GM12865 (cell line): ENCODE measurements at regions not wholly inside any gene's neighbourhood (a gene's known extent, or its start where the extent isn't known, plus 50 kb on each side); places are given as distances from the start of the nearest gene placed in this dataset.

Experiments
- DNase-seq: peaks from one replicate; pipeline ENCODE4 v3.0.0; 2010; ENCODE audit warnings: low read depth
- H3K4me3 ChIP-seq: 2 replicates; pipeline ENCODE4 v1.5.1; 2011; ENCODE audit warnings: mild to moderate bottlenecking, low read depth, low read length, control low read depth
- CTCF ChIP-seq: IDR thresholded peaks from 2 replicates; pipeline ENCODE4 v1.5.1; 2011; ENCODE audit warnings: low read length, control low read depth, low read depth, inconsistent platforms; ENCODE audit not compliant: insufficient read depth; ENCODE audit errors: missing control alignments

DNA sequence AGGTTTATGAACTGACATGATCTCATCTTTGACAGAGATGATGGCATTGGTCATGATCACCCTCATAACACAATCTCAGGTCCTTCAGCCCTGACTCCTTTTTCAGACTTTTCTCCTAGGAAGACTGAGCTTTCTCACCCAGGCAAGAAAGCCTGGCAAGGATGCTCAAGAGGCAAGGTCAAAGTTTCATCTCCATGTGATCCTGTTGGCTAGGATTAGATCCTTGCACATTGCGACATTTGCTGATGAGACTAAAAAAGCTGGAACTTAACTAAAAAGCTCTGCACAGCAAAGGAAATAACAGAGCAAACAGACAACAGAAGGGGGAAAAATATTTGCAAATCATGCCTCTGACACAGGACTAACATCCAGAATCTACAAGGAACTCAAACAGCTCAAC lies 444.1 kb upstream of the PSMD7 start:
- no peak for TF ChIP-seq CTCF

DNA sequence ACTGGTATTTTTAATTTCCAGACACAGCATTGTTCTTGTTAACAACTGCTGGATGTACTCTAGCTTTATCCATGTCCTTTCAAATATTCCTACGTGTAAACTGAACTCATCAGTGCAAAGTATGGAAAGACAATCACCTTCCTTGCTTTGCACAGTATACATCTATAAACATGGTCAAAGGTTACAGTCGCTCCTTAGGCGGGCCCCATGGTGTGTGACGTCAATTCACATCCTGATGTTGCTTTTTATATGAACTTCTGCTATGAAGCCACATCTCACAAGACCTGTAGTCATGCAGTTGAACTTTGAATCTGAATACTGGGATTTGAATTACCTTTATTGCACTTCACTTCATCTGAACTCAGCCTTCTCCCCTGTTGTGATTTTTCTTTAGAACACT lies 447.6 kb upstream of the PSMD7 start:
- H3K4me3 ChIP-seq, result no peak overlapping the region
- TF ChIP-seq CTCF, result no peak
- DNase-seq, result no peak

More for the DNA sequence above, 444.1 kb upstream of the PSMD7 start:
- DNase-seq, result no peak
- H3K4me3 ChIP-seq, result no peak overlapping the region

DNA sequence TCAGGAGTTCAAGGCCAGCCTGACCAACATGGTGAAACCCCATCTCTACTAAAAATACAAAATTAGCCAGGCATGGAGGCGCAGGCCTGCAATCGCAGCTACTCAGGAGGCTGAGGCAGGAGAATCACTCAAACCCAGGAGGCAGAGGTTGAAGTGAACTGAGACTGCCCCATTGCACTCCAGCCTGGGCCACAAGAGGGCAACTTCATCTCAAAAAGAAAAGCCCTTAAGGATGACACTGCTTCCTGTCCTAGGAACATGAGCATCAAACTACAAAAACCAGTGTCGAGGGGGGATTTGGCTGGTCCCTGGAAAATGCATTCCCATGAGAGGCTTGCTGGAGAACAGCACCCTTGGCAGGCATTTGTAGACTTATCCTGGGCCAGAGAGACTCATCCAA lies 449.5 kb upstream of the PSMD7 start:
- no peak for TF ChIP-seq CTCF
- no peak overlapping the region for H3K4me3 ChIP-seq
- DNase-seq, result no peak

- no peak overlapping the region for H3K4me3 ChIP-seq
- TF ChIP-seq CTCF, result no peak
- DNase-seq, result no peak
Observed at GRCh38 chr16:73846356-73846755, 450.3 kb upstream of the PSMD7 start.

GRCh38 chr16:73846007-73846330 lies 450.6 kb upstream of the PSMD7 start:
- H3K4me3 ChIP-seq, result no peak overlapping the region
- DNase-seq, result no peak

DNA sequence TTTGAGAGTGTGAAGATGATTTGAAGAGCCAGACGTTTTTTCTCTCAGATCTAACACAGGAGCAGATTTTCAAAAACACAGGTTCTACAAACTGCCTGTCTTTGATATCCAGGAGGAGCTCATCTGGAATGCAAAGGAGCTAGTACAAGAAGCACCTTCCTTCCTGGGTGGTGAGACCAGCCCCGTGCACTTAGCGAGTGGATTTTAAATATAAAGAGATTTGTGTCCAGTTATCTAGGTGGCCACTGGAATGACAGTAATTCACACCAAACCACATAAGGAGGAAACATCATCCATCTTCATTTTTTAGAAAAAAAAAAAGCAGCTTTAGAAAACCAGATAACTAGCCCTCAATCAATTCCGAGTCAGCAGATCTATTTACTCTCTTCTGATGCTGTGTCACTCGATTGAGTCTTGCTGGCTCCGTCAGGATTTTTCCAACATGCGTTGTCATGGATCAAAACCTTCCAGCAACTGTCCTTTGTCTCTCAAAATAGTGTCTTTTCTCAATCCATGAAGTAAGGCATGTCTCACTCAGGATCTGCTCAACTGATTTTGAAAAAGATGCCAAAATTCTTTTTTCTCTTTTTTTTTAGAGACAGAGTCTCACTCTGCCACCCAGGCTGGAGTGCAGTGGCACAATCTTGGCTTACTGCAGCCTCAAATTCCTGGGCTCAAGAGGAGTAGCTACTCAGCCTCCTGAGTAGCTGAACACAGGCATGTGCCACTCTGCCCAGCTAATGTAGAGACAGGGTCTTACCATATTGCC lies 451.2 kb upstream of the PSMD7 start:
- H3K4me3 ChIP-seq, result no peak overlapping the region
- DNase-seq, result no peak
- TF ChIP-seq CTCF, result no peak

More at GRCh38 chr16:73846007-73846330, 450.6 kb upstream of the PSMD7 start:
- TF ChIP-seq CTCF, result no peak

DNA sequence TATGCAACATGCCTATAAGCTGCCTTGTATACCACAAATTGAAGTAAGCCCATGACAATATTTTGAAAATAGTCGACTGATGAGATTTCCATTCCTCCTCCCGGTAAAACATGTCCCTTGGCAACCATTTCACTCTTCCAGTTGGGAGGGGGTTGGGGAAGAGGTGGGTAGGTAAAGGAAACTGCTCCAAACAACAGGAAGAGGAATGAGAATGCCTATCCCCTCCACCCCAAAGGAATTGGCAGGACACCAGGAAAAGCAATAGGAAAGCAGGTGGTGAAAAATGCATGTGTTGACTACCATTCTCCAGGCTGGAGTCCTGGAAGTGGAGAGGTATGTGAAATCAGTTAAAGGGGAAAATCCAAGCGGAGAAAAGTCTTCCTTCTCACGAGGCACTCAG lies 455.9 kb upstream of the PSMD7 start:
- no peak for TF ChIP-seq CTCF
- H3K4me3 ChIP-seq, result no peak overlapping the region
- no peak for DNase-seq
